ENCODE measurements at regions not wholly inside any gene's neighbourhood (a gene's known extent, or its start where the extent isn't known, plus 50 kb on each side); places are given as distances from the start of the nearest gene placed in this dataset.

DNA sequence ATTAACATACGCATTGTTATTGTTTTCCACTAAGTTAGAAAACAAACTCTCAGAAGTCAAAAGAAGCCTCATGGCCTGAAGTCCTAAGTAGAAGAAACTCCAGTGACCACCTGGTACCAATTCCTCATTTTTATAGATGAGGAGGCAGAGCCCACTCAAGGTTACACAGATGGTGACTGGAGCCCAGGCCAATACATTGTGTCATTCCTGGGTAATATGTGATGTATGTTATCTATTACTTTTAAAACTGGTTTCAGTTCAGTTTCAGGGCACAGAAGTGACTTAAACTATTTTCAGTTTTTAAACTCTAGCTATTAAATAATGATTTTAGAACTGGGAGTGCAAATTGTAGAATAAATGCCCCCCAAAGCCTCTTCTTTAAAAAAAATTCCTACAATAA, 66.7 kb upstream of the STXBP5L start:
- no peak for TF ChIP-seq EZH2 (IDR thresholded peaks at IDR 0.05; ENCODE audit: low read length, missing control alignments)
- TF ChIP-seq, protein P1, sequence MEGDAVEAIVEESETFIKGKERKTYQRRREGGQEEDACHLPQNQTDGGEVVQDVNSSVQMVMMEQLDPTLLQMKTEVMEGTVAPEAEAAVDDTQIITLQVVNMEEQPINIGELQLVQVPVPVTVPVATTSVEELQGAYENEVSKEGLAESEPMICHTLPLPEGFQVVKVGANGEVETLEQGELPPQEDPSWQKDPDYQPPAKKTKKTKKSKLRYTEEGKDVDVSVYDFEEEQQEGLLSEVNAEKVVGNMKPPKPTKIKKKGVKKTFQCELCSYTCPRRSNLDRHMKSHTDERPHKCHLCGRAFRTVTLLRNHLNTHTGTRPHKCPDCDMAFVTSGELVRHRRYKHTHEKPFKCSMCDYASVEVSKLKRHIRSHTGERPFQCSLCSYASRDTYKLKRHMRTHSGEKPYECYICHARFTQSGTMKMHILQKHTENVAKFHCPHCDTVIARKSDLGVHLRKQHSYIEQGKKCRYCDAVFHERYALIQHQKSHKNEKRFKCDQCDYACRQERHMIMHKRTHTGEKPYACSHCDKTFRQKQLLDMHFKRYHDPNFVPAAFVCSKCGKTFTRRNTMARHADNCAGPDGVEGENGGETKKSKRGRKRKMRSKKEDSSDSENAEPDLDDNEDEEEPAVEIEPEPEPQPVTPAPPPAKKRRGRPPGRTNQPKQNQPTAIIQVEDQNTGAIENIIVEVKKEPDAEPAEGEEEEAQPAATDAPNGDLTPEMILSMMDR (conservative IDR thresholded peaks at IDR 0.05 in 1 of 2, IDR thresholded peaks at IDR 0.05 in 1 of 2; ENCODE audit: low read depth in 1 of 2, low read length in 2 of 2): no peak
